ENCODE measurements at regions not wholly inside any gene's neighbourhood (a gene's known extent, or its start where the extent isn't known, plus 50 kb on each side); places are given as distances from the start of the nearest gene placed in this dataset.

DNA sequence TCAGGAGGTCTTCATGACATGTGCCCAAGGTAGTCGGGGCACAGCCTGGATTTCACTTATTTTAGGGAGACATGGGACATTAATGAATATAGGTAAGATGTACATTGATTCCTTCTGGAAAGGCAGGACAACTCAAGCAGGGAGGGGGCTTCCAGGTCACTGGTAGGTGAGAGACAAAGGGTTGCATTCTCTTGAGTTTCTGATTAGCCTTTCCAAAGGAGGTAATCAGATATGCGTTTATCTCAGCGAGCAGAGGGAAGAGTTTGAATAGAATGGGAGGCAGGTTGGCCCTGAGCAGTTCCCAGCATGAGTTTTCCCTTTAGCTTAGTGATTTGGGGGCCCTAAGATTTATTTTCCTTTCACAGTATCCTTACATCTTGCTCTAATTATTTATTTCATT lies 443.8 kb upstream of the EEF2KMT start:
- TF ChIP-seq ISL1 (CRISPR knock-in tag; IDR thresholded peaks at IDR 0.05) (no peak), ZFP3 (CRISPR knock-in tag; IDR thresholded peaks at IDR 0.05) (no peak)

All from SK-N-SH treated with all-trans-retinoic acid at 6 μM for 48 hours (cell line).